ENCODE measurements at regions not wholly inside any gene's neighbourhood (a gene's known extent, or its start where the extent isn't known, plus 50 kb on each side); places are given as distances from the start of the nearest gene placed in this dataset.

DNA sequence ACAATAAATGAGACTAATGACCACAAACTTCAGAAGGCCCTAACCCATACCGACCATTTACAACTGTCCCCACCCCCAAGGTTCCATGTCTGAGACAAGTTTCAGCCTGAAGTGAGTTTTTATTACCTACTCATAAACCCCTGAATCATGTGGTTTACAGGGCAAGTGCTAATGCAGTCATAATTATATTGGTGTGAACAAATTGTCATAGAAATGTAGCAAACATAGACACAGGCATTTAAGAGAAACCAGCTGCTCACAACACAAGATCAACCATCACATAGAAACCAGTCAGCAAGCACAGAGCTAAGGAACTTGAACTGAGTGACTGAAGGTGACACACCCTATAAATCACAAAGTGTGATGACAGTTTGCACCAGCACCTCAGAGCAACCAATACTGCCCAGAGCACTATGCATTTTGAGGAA, 173.8 kb upstream of the MID1 start:
- Histone ChIP-seq H3K4me3 (ENCODE audit: low read length) (no peak overlapping the region), H3K9me3 (ENCODE audit: control insufficient read depth in 1 of 2, insufficient read depth in 1 of 2, low read length in 2 of 2) (no peaks in the 10 kb centered on the region), H3K27me3 (ENCODE audit: control insufficient read depth in 1 of 2, insufficient read depth in 2 of 2, low read length in 2 of 2) (no peaks in the 10 kb centered on the region), H3K4me1 (ENCODE audit: insufficient read depth, low read length) (no peaks in the 10 kb centered on the region), H3K36me3 (ENCODE audit: insufficient read depth, low read length) (no peaks in the 10 kb centered on the region), H3K27ac (ENCODE audit: low read depth in 1 of 2, low read length in 2 of 2) (no peak overlapping the region)
- H3K27me3 Mint-ChIP-seq, result no peaks in the 10 kb centered on the region
- no peaks in the 10 kb centered on the region for H3K4me1 Mint-ChIP-seq (ENCODE audit: low read depth)
- CTCF ChIA-PET, result no interaction called here
- no peak overlapping the region for H3K27ac Mint-ChIP-seq
- ATAC-seq (ENCODE audit: poor library complexity) (no peak), DNase-seq (no peak)
- intact Hi-C loops (cut with DNase I, micrococcal nuclease), result no loop called here
- POLR2A ChIA-PET, result no interaction called here
- H3K36me3 Mint-ChIP-seq (ENCODE audit: low read depth), result no peaks in the 10 kb centered on the region
- H3K9me3 Mint-ChIP-seq, result peaks cover 2% of the 10 kb centered on the region
- no peak overlapping the region for H3K4me3 Mint-ChIP-seq
- TF ChIP-seq, protein P1, sequence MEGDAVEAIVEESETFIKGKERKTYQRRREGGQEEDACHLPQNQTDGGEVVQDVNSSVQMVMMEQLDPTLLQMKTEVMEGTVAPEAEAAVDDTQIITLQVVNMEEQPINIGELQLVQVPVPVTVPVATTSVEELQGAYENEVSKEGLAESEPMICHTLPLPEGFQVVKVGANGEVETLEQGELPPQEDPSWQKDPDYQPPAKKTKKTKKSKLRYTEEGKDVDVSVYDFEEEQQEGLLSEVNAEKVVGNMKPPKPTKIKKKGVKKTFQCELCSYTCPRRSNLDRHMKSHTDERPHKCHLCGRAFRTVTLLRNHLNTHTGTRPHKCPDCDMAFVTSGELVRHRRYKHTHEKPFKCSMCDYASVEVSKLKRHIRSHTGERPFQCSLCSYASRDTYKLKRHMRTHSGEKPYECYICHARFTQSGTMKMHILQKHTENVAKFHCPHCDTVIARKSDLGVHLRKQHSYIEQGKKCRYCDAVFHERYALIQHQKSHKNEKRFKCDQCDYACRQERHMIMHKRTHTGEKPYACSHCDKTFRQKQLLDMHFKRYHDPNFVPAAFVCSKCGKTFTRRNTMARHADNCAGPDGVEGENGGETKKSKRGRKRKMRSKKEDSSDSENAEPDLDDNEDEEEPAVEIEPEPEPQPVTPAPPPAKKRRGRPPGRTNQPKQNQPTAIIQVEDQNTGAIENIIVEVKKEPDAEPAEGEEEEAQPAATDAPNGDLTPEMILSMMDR (IDR thresholded peaks at IDR 0.05), result no peak

DNA sequence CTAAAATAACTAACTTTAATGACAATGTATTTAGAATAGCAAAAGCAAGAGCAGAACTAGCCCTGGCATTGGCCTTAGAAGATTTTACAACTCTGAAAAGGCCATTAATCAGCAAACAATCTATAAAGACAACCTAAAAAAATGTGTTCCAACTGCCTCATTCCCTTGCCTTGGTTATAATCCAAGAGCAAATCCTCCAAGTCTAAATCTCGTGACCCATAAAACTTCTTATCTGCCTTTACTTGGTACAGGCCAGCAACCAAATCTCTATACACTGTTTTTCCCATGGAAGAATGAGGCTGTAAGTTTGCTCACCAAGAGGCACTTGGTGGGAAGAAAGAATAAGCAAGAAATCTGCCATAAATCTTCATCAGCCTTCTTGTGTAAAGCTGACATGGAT, 175.3 kb upstream of the MID1 start:
- Mint-ChIP-seq H3K4me3 (no peak overlapping the region), H3K9me3 (peaks cover 2% of the 10 kb centered on the region), H3K27ac (no peak overlapping the region), H3K27me3 (no peaks in the 10 kb centered on the region), H3K4me1 (ENCODE audit: low read depth) (no peaks in the 10 kb centered on the region), H3K36me3 (ENCODE audit: low read depth) (no peaks in the 10 kb centered on the region)
- no peaks in the 10 kb centered on the region for H3K27me3 ChIP-seq (ENCODE audit: control insufficient read depth in 1 of 2, insufficient read depth in 2 of 2, low read length in 2 of 2)
- TF ChIP-seq, protein P1 (IDR thresholded peaks at IDR 0.05), result no peak
- ChIA-PET CTCF (no interaction called here), POLR2A (no interaction called here)
- no peaks in the 10 kb centered on the region for H3K4me1 ChIP-seq (ENCODE audit: insufficient read depth, low read length)
- no peak overlapping the region for H3K4me3 ChIP-seq (ENCODE audit: low read length)
- ATAC-seq (ENCODE audit: poor library complexity) (no peak), DNase-seq (no peak)
- no peaks in the 10 kb centered on the region for H3K9me3 ChIP-seq (ENCODE audit: control insufficient read depth in 1 of 2, insufficient read depth in 1 of 2, low read length in 2 of 2)
- intact Hi-C loops (cut with DNase I, micrococcal nuclease), result no loop called here
- no peaks in the 10 kb centered on the region for H3K36me3 ChIP-seq (ENCODE audit: insufficient read depth, low read length)
- no peak overlapping the region for H3K27ac ChIP-seq (ENCODE audit: low read depth in 1 of 2, low read length in 2 of 2)

DNA sequence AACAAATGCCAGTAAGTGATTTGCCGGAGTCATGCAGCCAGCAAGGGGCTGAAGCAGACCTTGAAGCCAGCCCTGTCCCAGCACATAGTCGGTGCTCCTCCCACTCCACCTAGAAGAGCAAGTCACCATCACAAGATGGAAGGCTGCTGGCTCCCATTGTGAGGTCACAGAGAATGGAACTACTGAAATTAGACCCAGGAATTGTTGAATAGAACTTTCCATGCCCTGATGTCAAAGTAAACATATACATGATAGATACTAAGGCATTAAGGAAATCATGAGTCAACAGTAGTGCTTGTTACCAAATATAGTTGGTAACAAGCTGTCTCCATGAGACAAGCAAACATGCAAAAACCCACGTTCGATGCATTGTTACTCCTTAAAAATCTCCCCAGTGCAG, 177.1 kb upstream of the MID1 start:
- Histone ChIP-seq H3K27me3 (ENCODE audit: control insufficient read depth in 1 of 2, insufficient read depth in 2 of 2, low read length in 2 of 2) (no peaks in the 10 kb centered on the region), H3K4me1 (ENCODE audit: insufficient read depth, low read length) (no peaks in the 10 kb centered on the region), H3K36me3 (ENCODE audit: insufficient read depth, low read length) (no peaks in the 10 kb centered on the region), H3K4me3 (ENCODE audit: low read length) (no peak overlapping the region), H3K9me3 (ENCODE audit: control insufficient read depth in 1 of 2, insufficient read depth in 1 of 2, low read length in 2 of 2) (no peaks in the 10 kb centered on the region), H3K27ac (ENCODE audit: low read depth in 1 of 2, low read length in 2 of 2) (no peak overlapping the region)
- no peak overlapping the region for H3K4me3 Mint-ChIP-seq
- TF ChIP-seq, protein P1 (IDR thresholded peaks at IDR 0.05), result no peak
- POLR2A ChIA-PET, result no interaction called here
- no peaks in the 10 kb centered on the region for H3K27me3 Mint-ChIP-seq
- no peaks in the 10 kb centered on the region for H3K36me3 Mint-ChIP-seq (ENCODE audit: low read depth)
- H3K4me1 Mint-ChIP-seq (ENCODE audit: low read depth), result no peaks in the 10 kb centered on the region
- CTCF ChIA-PET, result no interaction called here
- no peak for DNase-seq
- no peak overlapping the region for H3K27ac Mint-ChIP-seq
- no peaks in the 10 kb centered on the region for H3K9me3 Mint-ChIP-seq
- intact Hi-C loops (cut with DNase I, micrococcal nuclease), result no loop called here
- ATAC-seq (ENCODE audit: poor library complexity), result no peak

Data from CD4-positive, alpha-beta T cell (primary cell).